Ramos (cell line): ENCODE measurements at regions not wholly inside any gene's neighbourhood (a gene's known extent, or its start where the extent isn't known, plus 50 kb on each side); places are given as distances from the start of the nearest gene placed in this dataset.

Experiments
- in situ Hi-C: fragments of 300-500 bp; cut with MboI; formaldehyde crosslinking; loops from one replicate; pipeline ENCODE4 v1.14.3; 2022; ENCODE audit warnings: low sequenced_read_pairs; ENCODE audit not compliant: unreplicated experiment

- in situ Hi-C loops, result no loop called here
These were observed 52.9 kb upstream of the ZNF366 start for GRCh38 chr5:72559866-72560766.

- in situ Hi-C loops, result no loop called here
These were observed 51.2 kb upstream of the ZNF366 start for GRCh38 chr5:72558383-72558782.

GRCh38 chr5:72558046-72558336 is 50.8 kb upstream of the ZNF366 start:
- in situ Hi-C loops, result no loop called here

- in situ Hi-C loops, result no loop called here
These were observed 50.2 kb upstream of the ZNF366 start for GRCh38 chr5:72557167-72558045.
